HCT116 (cell line): ENCODE measurements at regions not wholly inside any gene's neighbourhood (a gene's known extent, or its start where the extent isn't known, plus 50 kb on each side); places are given as distances from the start of the nearest gene placed in this dataset.

Source experiments
- EGR1 ChIP-seq: IDR thresholded peaks from 2 replicates; pipeline ENCODE4 v1.6.1; 2012; ENCODE audit warnings: low read depth
- EZH2 ChIP-seq: fragments of 200-600 bp; sonication (generic); IDR thresholded peaks from 2 replicates; pipeline ENCODE4 v1.6.1; 2017; ENCODE audit warnings: antibody characterized with exemption, mixed run types
- POLR2A ChIP-seq: IDR thresholded peaks from 2 replicates; pipeline ENCODE4 v1.7.0; 2011; ENCODE audit warnings: borderline replicate concordance; ENCODE audit not compliant: insufficient read depth, insufficient read length; ENCODE audit errors: extremely low read depth
- SIN3A ChIP-seq: IDR thresholded peaks from 2 replicates; pipeline ENCODE4 v1.6.1; 2012; ENCODE audit warnings: low read depth
- TF ChIP-seq, protein P1 (sequence below): IDR thresholded peaks from 2 replicates; pipeline ENCODE4 v1.6.1; 2011; ENCODE audit warnings: mild to moderate bottlenecking, low read length, moderate library complexity; ENCODE audit not compliant: insufficient replicate concordance; ENCODE audit errors: extremely low read depth
- TF ChIP-seq, protein P2 (sequence below), 3 experiments: fragments of 200-600 bp in 1 of 3; sonication (generic) in 1 of 3; IDR thresholded peaks in 2 of 3; conservative IDR thresholded peaks in 1 of 3; 2 replicates each; pipeline ENCODE4 v1.5.1; 2012 to 2017; ENCODE audit warnings: low read depth in 2 of 3, low read length in 2 of 3, antibody characterized with exemption in 1 of 3, borderline replicate concordance in 1 of 3, control low read depth in 1 of 3, mild to moderate bottlenecking in 1 of 3, mixed read lengths in 1 of 3, mixed run types in 1 of 3, moderate library complexity in 1 of 3; ENCODE audit not compliant: insufficient read depth in 1 of 3

DNA sequence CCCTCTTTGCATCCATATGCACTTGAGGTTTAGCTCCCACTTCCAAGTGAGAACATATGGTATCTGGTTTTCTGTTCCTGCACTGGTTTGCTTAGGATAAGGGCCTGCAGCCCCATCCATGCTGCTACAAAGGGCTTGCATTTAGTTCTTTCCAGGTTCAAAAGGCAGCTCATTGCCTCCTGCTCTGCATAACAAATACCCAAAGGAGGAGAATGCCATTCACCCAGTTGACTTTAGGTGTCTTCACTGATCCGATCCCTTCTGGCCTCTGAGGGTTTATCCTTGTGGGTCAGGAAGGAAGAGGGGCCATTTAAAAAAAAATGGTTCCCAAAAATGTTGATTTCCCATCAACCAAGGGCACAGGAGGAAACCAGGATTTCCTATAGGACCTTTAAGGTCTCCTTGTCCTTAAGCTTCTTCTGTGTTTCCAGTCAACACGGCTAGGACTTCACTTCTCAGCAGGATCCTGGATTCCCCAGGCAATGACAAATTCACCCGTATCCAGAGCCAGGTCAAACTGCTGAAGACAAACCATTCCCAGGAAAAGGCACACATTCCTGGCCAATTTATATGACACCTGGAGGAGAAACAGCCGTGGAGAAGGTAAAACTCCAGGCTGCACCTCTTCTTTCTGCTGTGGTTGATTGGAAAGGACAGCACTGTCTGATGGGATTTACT is 447.7 kb upstream of the CDH4 start:
- TF ChIP-seq, protein P1, sequence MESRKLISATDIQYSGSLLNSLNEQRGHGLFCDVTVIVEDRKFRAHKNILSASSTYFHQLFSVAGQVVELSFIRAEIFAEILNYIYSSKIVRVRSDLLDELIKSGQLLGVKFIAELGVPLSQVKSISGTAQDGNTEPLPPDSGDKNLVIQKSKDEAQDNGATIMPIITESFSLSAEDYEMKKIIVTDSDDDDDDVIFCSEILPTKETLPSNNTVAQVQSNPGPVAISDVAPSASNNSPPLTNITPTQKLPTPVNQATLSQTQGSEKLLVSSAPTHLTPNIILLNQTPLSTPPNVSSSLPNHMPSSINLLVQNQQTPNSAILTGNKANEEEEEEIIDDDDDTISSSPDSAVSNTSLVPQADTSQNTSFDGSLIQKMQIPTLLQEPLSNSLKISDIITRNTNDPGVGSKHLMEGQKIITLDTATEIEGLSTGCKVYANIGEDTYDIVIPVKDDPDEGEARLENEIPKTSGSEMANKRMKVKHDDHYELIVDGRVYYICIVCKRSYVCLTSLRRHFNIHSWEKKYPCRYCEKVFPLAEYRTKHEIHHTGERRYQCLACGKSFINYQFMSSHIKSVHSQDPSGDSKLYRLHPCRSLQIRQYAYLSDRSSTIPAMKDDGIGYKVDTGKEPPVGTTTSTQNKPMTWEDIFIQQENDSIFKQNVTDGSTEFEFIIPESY = no peak
- no peak for TF ChIP-seq EZH2
- no peak for TF ChIP-seq EGR1
- TF ChIP-seq, protein P2, sequence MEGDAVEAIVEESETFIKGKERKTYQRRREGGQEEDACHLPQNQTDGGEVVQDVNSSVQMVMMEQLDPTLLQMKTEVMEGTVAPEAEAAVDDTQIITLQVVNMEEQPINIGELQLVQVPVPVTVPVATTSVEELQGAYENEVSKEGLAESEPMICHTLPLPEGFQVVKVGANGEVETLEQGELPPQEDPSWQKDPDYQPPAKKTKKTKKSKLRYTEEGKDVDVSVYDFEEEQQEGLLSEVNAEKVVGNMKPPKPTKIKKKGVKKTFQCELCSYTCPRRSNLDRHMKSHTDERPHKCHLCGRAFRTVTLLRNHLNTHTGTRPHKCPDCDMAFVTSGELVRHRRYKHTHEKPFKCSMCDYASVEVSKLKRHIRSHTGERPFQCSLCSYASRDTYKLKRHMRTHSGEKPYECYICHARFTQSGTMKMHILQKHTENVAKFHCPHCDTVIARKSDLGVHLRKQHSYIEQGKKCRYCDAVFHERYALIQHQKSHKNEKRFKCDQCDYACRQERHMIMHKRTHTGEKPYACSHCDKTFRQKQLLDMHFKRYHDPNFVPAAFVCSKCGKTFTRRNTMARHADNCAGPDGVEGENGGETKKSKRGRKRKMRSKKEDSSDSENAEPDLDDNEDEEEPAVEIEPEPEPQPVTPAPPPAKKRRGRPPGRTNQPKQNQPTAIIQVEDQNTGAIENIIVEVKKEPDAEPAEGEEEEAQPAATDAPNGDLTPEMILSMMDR (IDR thresholded peaks at IDR 0.05 in 2 of 3, conservative IDR thresholded peaks at IDR 0.05 in 1 of 3; ENCODE audit: borderline replicate concordance in 1 of 3, insufficient read depth in 1 of 3, low read depth in 2 of 3, low read length in 2 of 3) = no peak
- no peak for TF ChIP-seq POLR2A
- no peak for TF ChIP-seq SIN3A
